ENCODE measurements at regions not wholly inside any gene's neighbourhood (a gene's known extent, or its start where the extent isn't known, plus 50 kb on each side); places are given as distances from the start of the nearest gene placed in this dataset.

DNA sequence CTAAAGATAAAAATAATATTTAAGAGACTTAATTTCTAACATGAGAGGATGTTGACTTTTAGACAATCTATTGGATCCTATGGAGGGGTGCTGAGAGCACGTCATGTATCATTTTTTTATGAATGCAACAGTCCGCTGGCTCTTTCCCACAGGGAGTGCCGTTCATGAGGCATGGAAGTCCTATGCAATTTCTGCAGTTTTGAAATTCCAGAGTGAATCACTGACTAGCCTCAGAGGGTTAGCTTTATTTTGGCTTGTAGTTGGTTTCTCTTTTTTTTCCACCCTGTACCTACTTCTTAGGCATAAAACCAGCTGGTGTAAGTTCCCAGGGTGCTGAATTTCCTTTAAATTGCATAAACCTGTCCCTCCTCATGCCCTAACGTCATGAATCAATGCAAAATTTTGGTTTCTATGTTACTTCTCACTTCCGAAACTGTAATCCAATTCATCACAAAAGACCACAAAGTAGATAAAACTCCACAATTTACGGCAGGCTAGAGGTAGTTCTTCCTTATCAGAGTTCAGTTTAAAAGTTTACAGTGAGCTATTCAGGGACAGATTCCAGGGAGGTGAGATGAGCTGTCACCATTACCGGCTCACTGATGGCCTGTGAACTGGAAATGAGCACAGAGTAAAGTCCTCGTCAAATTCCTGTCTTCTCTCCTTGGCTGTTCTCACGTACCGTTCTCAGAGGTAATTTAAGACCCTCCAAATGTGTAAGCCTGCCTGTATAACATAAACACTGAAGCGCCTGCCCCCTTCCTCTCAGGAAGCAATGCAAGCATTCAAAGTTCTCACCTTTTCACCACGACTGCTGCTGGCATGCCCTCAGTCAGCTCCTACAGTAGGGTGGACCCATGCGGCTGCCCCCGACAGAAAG is 216.6 kb upstream of the SLC10A2 start:
- Histone ChIP-seq H3K27ac (peak overlapping the region in 3 of 4 donors; percentile 0 to 67 (median 41)), H3K36me3 (replicated peaks in 1 of 2; ENCODE audit: insufficient read depth in 1 of 2, low read depth in 2 of 2) (no peaks in the 10 kb centered on the region), H3K4me1 (no peaks in the 10 kb centered on the region), H3K9me3 (no peaks in the 10 kb centered on the region), H3K27me3 (no peaks in the 10 kb centered on the region), H3K4me3 (no peak overlapping the region)
- 10 to 12% methylated on average over 12 to 14 of the region's 14 CpGs for WGBS, 2 donors
- peak in 1 of 4 donors; percentile 13 for DNase-seq
- no peak for TF ChIP-seq POLR2A (IDR thresholded peaks at IDR 0.05)
- TF ChIP-seq, protein P1, sequence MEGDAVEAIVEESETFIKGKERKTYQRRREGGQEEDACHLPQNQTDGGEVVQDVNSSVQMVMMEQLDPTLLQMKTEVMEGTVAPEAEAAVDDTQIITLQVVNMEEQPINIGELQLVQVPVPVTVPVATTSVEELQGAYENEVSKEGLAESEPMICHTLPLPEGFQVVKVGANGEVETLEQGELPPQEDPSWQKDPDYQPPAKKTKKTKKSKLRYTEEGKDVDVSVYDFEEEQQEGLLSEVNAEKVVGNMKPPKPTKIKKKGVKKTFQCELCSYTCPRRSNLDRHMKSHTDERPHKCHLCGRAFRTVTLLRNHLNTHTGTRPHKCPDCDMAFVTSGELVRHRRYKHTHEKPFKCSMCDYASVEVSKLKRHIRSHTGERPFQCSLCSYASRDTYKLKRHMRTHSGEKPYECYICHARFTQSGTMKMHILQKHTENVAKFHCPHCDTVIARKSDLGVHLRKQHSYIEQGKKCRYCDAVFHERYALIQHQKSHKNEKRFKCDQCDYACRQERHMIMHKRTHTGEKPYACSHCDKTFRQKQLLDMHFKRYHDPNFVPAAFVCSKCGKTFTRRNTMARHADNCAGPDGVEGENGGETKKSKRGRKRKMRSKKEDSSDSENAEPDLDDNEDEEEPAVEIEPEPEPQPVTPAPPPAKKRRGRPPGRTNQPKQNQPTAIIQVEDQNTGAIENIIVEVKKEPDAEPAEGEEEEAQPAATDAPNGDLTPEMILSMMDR (IDR thresholded peaks at IDR 0.05): no peak
- peak; percentile 77 for ATAC-seq
- intact Hi-C loops (cut with DNase I): no loop called here

DNA sequence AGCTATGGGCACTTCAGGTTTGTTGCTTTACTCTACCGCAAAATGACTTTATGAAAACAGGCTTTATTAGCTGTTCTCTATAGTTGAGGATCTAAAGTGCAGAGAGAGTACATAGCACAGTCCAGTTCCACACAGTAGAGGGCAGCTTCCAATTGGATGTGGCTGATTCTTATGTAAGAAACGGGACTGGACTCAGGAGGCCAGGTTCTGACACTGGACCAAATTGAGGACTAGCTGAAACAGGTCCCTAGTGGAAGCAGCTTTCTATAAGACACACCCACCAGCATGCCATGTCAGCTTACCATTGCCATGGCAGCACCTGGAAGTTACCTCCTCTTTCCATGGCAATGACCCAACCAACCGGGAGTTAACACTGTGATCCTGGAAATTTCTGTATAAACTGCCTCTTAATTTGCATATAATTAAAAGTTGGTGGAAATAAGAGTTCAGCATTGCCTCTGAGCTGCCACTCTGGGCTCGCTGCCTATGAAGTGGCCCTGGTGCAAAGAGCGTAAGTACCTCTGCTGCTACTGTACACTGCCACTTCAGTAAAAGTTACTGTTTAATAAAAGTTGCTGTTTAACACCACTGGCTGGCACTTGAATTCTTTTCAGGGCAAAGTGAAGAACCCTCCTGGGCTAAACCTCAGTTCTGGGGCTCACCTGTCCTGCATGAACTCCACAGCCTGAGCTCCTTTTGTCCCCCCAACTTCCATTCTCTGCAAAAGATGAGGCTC is 211.9 kb upstream of the SLC10A2 start:
- no peak overlapping the region for H3K4me3 ChIP-seq
- intact Hi-C loops (cut with DNase I): no loop called here
- ATAC-seq (no peak), DNase-seq (no peak)
- TF ChIP-seq, protein P1 (IDR thresholded peaks at IDR 0.05): no peak
- TF ChIP-seq POLR2A (IDR thresholded peaks at IDR 0.05): no peak
- 40 to 45% methylated on average over 5 of the region's 5 CpGs for WGBS, 2 donors
- H3K36me3 ChIP-seq (replicated peaks in 1 of 2; ENCODE audit: insufficient read depth in 1 of 2, low read depth in 2 of 2): no peaks in the 10 kb centered on the region
- no peaks in the 10 kb centered on the region for H3K27me3 ChIP-seq
- no peaks in the 10 kb centered on the region for H3K4me1 ChIP-seq
- no peaks in the 10 kb centered on the region for H3K9me3 ChIP-seq
- no peak overlapping the region for H3K27ac ChIP-seq

DNA sequence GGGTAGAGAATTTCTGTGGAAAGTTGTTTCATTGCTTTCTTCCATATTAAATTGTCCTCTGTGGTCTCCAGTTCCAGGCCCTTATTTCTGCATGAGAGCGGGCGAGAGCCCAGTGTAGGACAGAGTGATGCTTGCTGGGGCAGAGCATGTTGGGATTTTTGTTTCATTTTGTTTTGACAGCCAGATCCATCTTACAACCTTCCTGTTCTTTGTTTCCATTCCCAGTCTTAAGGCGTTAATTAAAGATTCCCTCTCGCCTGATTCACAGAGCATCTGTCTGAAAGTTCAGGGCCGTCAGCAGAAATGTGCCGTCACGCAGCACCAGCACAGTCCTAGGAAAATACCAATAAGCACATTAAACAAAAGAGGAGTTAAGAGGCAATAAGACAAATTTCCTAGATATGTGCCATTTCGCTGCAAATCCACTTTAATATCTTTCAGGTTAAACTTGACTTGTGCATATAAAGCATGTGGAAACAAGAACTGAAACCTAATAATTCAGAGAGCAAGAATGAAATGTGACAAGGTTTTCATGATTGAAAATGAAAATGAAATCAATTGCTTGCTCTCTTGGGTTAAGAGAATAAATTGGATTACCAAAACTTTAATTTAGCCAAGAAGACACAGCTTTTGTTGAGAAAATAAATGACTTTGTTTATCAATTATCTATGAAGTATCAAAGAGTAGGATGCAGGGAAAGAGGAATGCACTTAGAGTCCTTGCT is 210.7 kb upstream of the SLC10A2 start:
- H3K27ac ChIP-seq: no peak overlapping the region
- DNase-seq: no peak
- H3K4me1 ChIP-seq: no peaks in the 10 kb centered on the region
- no peaks in the 10 kb centered on the region for H3K9me3 ChIP-seq
- TF ChIP-seq, protein P1 (IDR thresholded peaks at IDR 0.05): no peak
- no peak for TF ChIP-seq POLR2A (IDR thresholded peaks at IDR 0.05)
- intact Hi-C loops (cut with DNase I): no loop called here
- WGBS, 2 donors: 65 to 67% methylated on average over 8 of the region's 8 CpGs
- H3K4me3 ChIP-seq: no peak overlapping the region
- no peaks in the 10 kb centered on the region for H3K36me3 ChIP-seq (replicated peaks in 1 of 2; ENCODE audit: insufficient read depth in 1 of 2, low read depth in 2 of 2)
- no peak for ATAC-seq
- H3K27me3 ChIP-seq: no peaks in the 10 kb centered on the region

DNA sequence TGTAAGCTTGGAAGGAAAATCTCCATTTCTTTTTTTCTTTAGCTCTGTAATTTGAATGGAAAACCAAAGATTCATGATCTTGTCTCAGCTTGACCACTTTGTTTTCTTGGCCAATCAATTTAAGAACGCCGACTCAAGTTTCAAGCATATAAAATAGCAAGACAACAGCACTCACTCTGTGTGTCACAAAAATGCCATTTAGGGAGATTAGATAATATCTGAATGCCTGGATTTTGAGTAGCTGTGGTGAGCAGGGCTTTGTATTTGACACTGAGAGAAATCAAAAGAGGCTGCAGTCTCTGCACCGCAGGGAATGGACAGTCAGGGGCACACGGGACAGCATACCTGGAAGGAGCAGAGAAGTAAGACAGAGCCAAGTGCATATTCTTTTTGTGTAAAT is 209.5 kb upstream of the SLC10A2 start:
- DNase-seq (no peak), ATAC-seq (no peak)
- Histone ChIP-seq H3K4me1 (no peaks in the 10 kb centered on the region), H3K27ac (no peak overlapping the region), H3K36me3 (replicated peaks in 1 of 2; ENCODE audit: insufficient read depth in 1 of 2, low read depth in 2 of 2) (no peaks in the 10 kb centered on the region), H3K4me3 (no peak overlapping the region), H3K9me3 (no peaks in the 10 kb centered on the region), H3K27me3 (no peaks in the 10 kb centered on the region)
- 51 to 56% methylated on average over 4 of the region's 4 CpGs for WGBS, 2 donors
- intact Hi-C loops (cut with DNase I): no loop called here
- no peak for TF ChIP-seq POLR2A (IDR thresholded peaks at IDR 0.05)
- TF ChIP-seq, protein P1 (IDR thresholded peaks at IDR 0.05): no peak
